HUES48 (cell line): ENCODE measurements at regions not wholly inside any gene's neighbourhood (a gene's known extent, or its start where the extent isn't known, plus 50 kb on each side); places are given as distances from the start of the nearest gene placed in this dataset.

ENCODE experiments used
- H3K27ac ChIP-seq: one replicate; pipeline ENCODE4 v1.7.0; 2013; ENCODE audit warnings: low read depth, low read length, inconsistent platforms
- H3K27me3 ChIP-seq: 2 replicates; pipeline ENCODE4 v1.6.1; 2013; ENCODE audit warnings: mild to moderate bottlenecking, low read length; ENCODE audit not compliant: control insufficient read depth, insufficient read depth
- H3K36me3 ChIP-seq: 2 replicates; pipeline ENCODE4 v1.6.1; 2013; ENCODE audit warnings: low read length; ENCODE audit not compliant: control insufficient read depth, insufficient read depth
- H3K4me1 ChIP-seq: 2 replicates; pipeline ENCODE4 v1.6.1; 2013; ENCODE audit warnings: mild to moderate bottlenecking, low read length; ENCODE audit not compliant: control insufficient read depth, insufficient read depth
- H3K4me3 ChIP-seq: 2 replicates; pipeline ENCODE4 v1.5.1; 2013; ENCODE audit warnings: mild to moderate bottlenecking, low read depth, low read length
- H3K9ac ChIP-seq: 2 replicates; pipeline ENCODE4 v1.6.1; 2013; ENCODE audit warnings: mild to moderate bottlenecking, low read depth, low read length, moderate library complexity
- H3K9me3 ChIP-seq: 2 replicates; pipeline ENCODE4 v1.6.1; 2013; ENCODE audit warnings: low read length; ENCODE audit not compliant: control insufficient read depth, insufficient read depth

DNA sequence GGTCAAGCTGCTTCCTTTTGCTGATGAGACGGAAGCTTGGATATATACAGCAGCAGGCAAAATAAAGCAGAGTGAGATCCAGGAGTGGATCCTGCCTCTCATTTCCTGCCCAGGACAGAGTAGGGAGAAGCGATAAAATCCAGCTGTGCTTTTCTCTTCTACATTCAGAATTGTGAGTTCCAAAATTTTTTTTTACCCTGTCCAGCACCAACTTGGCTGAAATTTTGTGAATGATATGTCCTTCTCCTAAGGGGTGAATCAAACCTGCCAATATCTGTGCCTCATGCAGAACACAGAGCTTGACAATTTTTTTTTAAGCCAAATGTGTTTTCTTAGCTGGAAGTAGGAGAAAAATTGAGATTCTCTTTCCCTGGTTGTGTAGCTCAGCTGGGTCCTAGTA lies 235.6 kb upstream of the CHD6 start:
- no peaks in the 10 kb centered on the region for H3K36me3 ChIP-seq
- peaks cover 25% of the 10 kb centered on the region for H3K4me1 ChIP-seq
- no peak overlapping the region for H3K27ac ChIP-seq
- no peaks in the 10 kb centered on the region for H3K9me3 ChIP-seq
- no peaks in the 10 kb centered on the region for H3K27me3 ChIP-seq
- H3K4me3 ChIP-seq, result no peak overlapping the region
- H3K9ac ChIP-seq, result no peak overlapping the region

DNA sequence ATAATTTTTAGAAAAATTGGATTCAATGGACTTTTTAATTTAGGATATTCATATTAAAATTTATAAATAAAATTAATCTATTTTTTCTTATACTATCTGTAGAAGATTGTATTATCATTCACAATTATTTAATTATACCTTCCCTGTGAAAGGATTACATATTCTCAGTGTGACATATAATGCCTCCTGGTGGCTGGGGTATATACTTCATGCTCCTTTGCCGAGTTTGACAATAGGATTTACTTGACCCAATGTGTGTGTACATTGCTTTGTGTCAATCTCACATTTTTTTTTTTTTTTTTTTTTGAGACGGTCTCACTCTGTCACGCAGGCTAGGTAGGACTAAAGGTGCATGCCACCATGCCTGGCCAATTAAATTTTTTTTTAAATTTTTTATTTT lies 230.0 kb upstream of the CHD6 start:
- Histone ChIP-seq H3K9me3 (no peaks in the 10 kb centered on the region), H3K27me3 (no peaks in the 10 kb centered on the region), H3K9ac (no peak overlapping the region), H3K36me3 (no peaks in the 10 kb centered on the region), H3K4me1 (no peaks in the 10 kb centered on the region), H3K27ac (no peak overlapping the region), H3K4me3 (no peak overlapping the region)

- H3K27ac ChIP-seq, result no peak overlapping the region
Measured at GRCh38 chr20:41837669-41838224, 219.6 kb upstream of the CHD6 start.

GRCh38 chr20:41833739-41834138 lies 215.6 kb upstream of the CHD6 start:
- Histone ChIP-seq H3K4me3 (no peak overlapping the region), H3K27me3 (no peaks in the 10 kb centered on the region), H3K9me3 (no peaks in the 10 kb centered on the region), H3K27ac (no peak overlapping the region), H3K9ac (no peak overlapping the region), H3K36me3 (no peaks in the 10 kb centered on the region), H3K4me1 (no peaks in the 10 kb centered on the region)

More at GRCh38 chr20:41837669-41838224, 219.6 kb upstream of the CHD6 start:
- H3K27me3 ChIP-seq, result no peaks in the 10 kb centered on the region
- no peak overlapping the region for H3K9ac ChIP-seq
- H3K4me1 ChIP-seq, result no peaks in the 10 kb centered on the region
- no peaks in the 10 kb centered on the region for H3K36me3 ChIP-seq
- no peaks in the 10 kb centered on the region for H3K9me3 ChIP-seq
- H3K4me3 ChIP-seq, result no peak overlapping the region

- H3K4me1 ChIP-seq, result peaks cover 11% of the 10 kb centered on the region; the same call in 1 of the 2 replicates
- H3K36me3 ChIP-seq, result no peaks in the 10 kb centered on the region
- H3K4me3 ChIP-seq, result no peak overlapping the region
- H3K9me3 ChIP-seq, result no peaks in the 10 kb centered on the region
- no peak overlapping the region for H3K9ac ChIP-seq
- no peaks in the 10 kb centered on the region for H3K27me3 ChIP-seq
- no peak overlapping the region for H3K27ac ChIP-seq
Measured at GRCh38 chr20:41830702-41831101, 212.5 kb upstream of the CHD6 start.

DNA sequence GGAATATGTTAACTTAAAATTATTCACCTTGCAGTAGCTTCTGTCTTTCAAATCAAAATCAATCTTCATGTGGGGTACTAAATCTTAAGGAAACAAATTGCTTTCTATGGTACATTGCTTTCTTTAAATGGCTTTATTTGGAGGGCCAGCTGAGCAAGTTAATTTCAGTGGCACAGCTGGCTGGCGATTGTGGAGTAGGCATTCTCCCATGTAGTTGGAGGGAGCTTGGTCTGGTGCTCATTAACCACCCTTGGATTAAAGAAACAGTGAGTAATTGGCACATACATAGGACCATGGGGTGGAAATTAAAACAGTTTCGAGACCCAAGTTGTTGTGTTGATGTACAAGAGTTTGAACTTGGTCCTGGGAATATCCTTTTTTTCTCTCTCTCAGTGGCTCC lies 201.3 kb upstream of the CHD6 start:
- no peak overlapping the region for H3K9ac ChIP-seq
- no peaks in the 10 kb centered on the region for H3K9me3 ChIP-seq
- H3K4me1 ChIP-seq, result no peaks in the 10 kb centered on the region
- no peak overlapping the region for H3K27ac ChIP-seq
- H3K27me3 ChIP-seq, result no peaks in the 10 kb centered on the region
- no peak overlapping the region for H3K4me3 ChIP-seq
- no peaks in the 10 kb centered on the region for H3K36me3 ChIP-seq

DNA sequence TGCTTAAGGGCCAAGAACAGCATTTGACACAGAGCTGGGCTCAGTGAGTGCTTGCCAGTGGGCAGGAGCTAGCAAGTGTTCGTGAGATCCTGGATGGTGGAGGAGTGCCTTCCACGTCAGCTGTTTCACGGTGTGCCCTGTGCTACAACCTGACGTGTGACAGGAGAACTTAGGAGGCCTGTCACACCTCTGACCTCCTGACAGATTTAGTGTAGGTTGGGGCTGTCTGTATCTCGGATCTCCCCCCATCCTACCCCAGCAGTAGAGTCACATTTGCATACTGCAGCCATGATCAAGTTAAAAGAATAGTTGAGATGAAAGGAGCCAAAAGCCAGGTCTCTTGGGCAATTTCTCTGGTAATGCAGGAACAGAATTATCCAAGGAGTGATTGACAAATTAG lies 200.8 kb upstream of the CHD6 start:
- Histone ChIP-seq H3K36me3 (no peaks in the 10 kb centered on the region), H3K27me3 (no peaks in the 10 kb centered on the region), H3K9ac (no peak overlapping the region), H3K9me3 (no peaks in the 10 kb centered on the region), H3K4me1 (no peaks in the 10 kb centered on the region), H3K4me3 (no peak overlapping the region), H3K27ac (no peak overlapping the region)

- H3K4me3 ChIP-seq, result no peak overlapping the region
- H3K27ac ChIP-seq, result no peak overlapping the region
- H3K4me1 ChIP-seq, result no peaks in the 10 kb centered on the region
- no peak overlapping the region for H3K9ac ChIP-seq
- no peaks in the 10 kb centered on the region for H3K27me3 ChIP-seq
- no peaks in the 10 kb centered on the region for H3K9me3 ChIP-seq
- H3K36me3 ChIP-seq, result no peaks in the 10 kb centered on the region
Measured at GRCh38 chr20:41818369-41818768, 200.2 kb upstream of the CHD6 start.

DNA sequence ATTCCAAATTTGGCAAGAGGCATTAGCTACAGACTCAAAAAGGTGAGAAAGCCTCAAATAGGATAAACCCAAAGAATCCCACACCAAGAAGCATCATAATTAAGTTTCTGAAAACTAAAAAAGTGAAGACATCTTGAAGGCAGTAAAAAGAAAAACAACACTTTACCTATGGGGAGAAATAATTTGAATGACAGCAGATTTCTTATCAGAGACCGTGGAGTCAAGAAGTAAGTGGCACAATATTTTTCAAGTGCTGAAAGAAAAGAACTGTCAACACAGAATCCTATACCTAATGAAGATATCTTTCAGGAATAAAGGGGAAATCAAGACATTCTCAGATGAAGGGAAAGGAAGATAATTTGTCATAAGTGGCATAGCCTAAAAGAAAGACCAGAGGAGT lies 193.3 kb upstream of the CHD6 start:
- Histone ChIP-seq H3K27me3 (no peaks in the 10 kb centered on the region), H3K4me3 (no peak overlapping the region), H3K9ac (no peak overlapping the region), H3K9me3 (peaks cover 22% of the 10 kb centered on the region), H3K27ac (no peak overlapping the region), H3K4me1 (no peaks in the 10 kb centered on the region), H3K36me3 (no peaks in the 10 kb centered on the region)

DNA sequence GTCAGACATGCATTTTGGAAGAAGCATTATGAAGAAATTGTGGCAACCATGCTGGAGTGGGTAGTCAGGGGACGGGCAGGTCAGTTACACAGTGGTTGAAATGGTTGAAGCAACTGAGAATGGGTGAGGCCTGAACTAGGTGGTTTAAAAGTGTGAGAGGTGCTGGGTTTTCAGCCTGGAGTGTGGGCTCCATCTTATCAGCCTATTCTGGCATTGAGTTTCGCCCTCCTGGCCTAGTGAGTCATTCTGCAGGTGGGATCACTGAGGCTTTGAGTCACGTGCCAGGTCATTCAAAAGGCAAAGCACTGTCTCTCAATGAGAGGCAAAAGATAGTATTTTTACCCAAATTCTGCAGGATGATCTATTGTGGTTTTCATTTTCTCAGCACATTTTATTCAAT lies 181.9 kb upstream of the CHD6 start:
- H3K27me3 ChIP-seq, result no peaks in the 10 kb centered on the region
- H3K27ac ChIP-seq, result no peak overlapping the region
- H3K9me3 ChIP-seq, result no peaks in the 10 kb centered on the region
- H3K36me3 ChIP-seq, result no peaks in the 10 kb centered on the region
- H3K4me3 ChIP-seq, result no peak overlapping the region
- no peak overlapping the region for H3K9ac ChIP-seq
- H3K4me1 ChIP-seq, result peaks cover 6% of the 10 kb centered on the region; the same call in 1 of the 2 replicates

- Histone ChIP-seq H3K36me3 (no peaks in the 10 kb centered on the region), H3K9ac (no peak overlapping the region), H3K27ac (no peak overlapping the region)
Measured at GRCh38 chr20:41798930-41799502, 180.8 kb upstream of the CHD6 start.

More at GRCh38 chr20:41798930-41799502, 180.8 kb upstream of the CHD6 start:
- no peaks in the 10 kb centered on the region for H3K27me3 ChIP-seq
- H3K9me3 ChIP-seq, result no peaks in the 10 kb centered on the region
- peaks cover 6% of the 10 kb centered on the region; the same call in 1 of the 2 replicates for H3K4me1 ChIP-seq
- H3K4me3 ChIP-seq, result no peak overlapping the region
